Non-pigmented ciliary epithelial cell (primary cell): ENCODE measurements at regions not wholly inside any gene's neighbourhood (a gene's known extent, or its start where the extent isn't known, plus 50 kb on each side); places are given as distances from the start of the nearest gene placed in this dataset.
"Not testable (repeated sequence)": the region's sequence is repeated elsewhere in the genome, so short reads cannot be mapped to it uniquely, and the experiment has no call there.

Source experiments
- DNase-seq: peaks from one replicate; pipeline ENCODE4 v3.0.0-alpha.2; 2010; ENCODE audit warnings: low read depth

GRCh38 chr7:113783403-113783802, 135.4 kb downstream of the PPP1R3A start:
- DNase-seq = no peak

GRCh38 chr7:113775804-113776203, 143.0 kb downstream of the PPP1R3A start:
- DNase-seq = no peak

DNA sequence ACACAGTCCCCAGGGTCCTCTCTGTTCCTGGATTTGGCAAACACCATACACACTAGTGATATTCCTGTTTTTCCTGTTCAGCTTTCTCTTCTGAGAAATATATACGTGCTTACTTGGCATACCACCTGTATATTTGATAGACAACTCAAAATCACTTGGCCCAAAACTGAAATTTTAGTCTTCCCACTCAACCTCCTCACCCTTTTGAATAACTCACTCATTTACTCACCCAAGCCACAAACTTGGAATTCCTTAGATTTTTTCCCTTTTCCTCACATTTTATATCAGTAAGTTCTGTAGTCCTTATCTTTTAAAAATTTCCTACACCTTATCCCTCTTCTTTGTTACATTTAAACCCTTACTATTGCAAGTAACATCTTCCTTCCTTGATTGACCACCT, 143.4 kb downstream of the PPP1R3A start:
- DNase-seq = no peak

DNA sequence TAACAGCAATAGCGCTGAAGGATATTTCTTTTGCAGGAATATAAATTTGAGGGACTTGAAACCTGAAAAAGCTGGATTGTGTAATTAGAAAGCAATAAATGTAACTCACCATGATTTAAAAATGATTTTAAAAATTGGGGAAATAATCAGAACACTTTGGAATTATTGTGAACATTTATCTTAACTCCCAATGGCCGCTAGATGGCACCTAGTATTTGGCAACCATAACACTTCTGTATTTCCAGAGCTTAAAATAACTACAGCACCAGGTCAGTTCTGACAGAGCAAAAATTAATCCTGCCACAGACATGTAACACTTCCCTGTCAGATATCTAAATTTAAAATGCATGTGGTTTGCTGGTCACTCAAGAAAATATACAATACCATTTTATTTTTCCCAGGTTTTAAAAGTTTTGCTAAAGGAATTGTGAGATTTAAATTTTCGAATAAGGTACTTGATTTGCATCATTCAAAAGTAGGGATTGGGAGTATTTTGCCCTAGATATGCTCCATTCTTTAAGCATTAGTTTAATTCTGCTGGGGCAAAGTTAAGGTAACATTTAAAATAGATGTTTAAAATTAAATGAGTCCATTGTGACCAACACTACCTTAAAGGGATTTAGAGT, 144.5 kb downstream of the PPP1R3A start:
- DNase-seq = peak; percentile 37

- DNase-seq = no peak
Observed at GRCh38 chr7:113770146-113770738, 148.6 kb downstream of the PPP1R3A start.

GRCh38 chr7:113768387-113768786, 150.4 kb downstream of the PPP1R3A start:
- no peak for DNase-seq

- no peak for DNase-seq
Observed at GRCh38 chr7:113764401-113765035, 154.3 kb downstream of the PPP1R3A start.

DNA sequence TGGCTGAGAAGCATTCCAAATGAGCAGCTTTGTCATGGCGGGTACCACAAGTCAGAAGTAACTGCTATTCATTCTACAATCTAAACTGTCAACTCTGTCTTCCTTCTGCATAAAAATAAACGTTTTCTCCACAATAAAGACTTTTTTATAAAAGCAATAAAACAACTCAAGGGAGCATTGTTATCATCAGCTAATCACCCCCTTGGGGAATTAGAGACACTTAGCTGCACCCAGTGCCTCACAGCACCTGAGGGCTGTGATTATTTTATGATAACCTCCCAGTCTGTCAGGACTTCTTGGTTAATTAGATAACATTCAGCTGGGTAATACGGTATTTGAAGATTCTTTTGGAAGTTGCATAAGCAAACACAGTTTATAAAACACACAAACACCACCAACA, 155.6 kb downstream of the PPP1R3A start:
- no peak for DNase-seq

DNA sequence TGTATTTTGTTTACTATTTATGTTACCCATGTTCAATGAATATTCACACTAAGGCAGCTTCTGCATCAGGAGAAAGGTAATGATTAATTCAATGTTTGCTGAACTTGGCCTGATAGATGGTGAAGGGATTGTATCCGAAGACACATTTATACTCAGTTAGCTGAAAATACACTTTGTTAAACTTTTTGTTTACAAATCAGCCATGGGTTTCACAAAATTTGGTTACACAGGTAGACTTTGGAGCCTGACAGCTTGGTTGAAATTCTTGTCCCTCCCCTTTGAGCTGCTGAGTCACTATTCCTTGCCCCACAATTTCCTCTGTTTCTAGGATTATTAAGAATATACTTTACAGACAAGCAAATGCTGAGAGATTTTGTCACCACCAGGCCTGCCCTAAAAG, 162.6 kb downstream of the PPP1R3A start:
- DNase-seq = no peak

GRCh38 chr7:113752689-113753088, 166.1 kb downstream of the PPP1R3A start:
- no peak for DNase-seq

DNA sequence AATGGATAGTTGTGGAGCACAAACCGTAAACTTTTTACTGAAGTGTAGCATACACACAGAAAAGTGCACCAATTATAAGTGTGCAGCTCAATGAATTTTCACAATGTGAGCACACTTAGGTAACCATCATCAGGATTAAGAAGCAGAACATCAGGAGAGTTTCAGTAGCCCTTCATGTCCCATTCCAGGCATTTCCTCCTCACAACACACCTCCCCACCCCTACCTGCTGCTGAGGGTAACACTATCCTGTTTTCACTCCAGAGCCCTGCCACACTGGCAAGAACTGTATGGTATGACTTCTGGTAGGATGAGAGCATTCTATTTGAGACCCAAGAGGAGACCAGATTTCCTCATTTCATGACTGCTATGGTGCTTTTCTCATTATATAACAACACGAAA, 166.5 kb downstream of the PPP1R3A start:
- DNase-seq = no peak

DNA sequence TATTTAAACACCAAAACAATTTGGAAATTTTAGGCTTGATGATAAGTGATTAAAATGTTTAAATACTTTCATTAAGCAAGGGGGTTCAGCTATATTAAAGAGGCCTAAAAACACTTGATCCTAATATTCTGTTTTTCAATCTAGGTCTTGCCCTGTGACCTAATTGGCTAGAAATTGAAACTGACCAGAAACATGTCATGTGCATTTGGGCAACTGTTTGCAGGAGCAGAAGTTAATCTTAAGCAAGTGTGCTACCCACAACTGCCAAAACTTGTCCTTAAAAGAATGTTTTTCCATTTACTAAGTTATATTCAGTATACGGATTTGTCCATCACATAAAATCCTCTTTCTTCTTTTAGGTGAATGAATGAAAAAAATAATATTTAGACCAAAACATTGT, 167.3 kb downstream of the PPP1R3A start:
- DNase-seq = no peak

DNA sequence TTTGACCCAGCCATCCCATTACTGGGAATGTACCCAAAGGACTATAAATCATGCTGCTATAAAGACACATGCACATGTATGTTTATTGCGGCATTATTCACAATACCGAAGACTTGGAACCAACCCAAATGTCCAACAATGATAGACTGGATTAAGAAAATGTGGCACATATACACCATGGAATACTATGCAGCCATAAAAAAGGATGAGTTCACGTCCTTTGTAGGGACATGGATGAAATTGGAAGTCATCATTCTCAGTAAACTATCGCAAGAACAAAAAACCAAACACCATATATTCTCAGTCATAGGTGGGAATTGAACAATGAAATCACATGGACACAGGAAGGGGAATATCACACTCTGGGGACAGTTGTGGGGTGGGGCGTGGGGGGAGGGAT, 170.4 kb downstream of the PPP1R3A start:
- DNase-seq = not testable (repeated sequence)

DNA sequence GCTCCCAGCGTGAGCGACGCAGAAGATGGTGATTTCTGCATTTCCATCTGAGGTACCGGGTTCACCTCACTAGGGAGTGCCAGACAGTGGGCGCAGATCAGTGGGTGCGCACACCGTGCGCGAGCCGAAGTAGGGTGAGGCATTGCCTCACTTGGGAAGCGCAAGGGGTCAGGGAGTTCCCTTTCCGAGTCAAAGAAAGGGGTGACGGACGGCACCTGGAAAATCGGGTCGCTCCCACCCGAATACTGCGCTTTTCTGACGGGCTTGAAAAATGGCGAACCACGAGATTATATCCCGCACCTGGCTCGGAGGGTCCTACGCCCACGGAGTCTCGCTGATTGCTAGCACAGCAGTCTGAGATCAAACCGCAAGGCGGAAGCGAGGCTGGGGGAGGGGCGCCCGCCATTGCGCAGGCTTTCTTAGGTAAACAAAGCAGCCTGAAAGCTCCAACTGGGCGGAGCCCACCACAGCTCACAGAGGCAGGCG, 175.8 kb downstream of the PPP1R3A start:
- not testable (repeated sequence) for DNase-seq

GRCh38 chr7:113742377-113742776, 176.4 kb downstream of the PPP1R3A start:
- no peak for DNase-seq

DNA sequence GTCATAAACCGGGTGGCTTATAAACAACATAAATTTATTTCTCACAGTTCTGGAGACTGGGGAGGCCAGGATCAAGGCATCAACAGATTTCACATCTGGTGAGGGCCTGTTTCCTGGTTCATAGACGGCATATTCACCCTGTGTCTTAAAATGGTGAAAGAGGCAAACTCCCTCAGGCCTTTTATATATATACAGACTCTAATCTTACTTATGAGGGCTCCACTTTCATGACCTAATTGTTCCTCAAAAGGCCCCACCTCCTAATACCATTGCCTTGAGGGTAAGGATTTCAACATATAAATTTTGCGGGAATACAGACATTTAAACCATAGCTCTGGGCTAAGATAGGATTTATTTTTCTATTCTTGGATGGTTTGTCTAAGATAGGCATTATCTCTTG, 187.2 kb downstream of the PPP1R3A start:
- no peak for DNase-seq

DNA sequence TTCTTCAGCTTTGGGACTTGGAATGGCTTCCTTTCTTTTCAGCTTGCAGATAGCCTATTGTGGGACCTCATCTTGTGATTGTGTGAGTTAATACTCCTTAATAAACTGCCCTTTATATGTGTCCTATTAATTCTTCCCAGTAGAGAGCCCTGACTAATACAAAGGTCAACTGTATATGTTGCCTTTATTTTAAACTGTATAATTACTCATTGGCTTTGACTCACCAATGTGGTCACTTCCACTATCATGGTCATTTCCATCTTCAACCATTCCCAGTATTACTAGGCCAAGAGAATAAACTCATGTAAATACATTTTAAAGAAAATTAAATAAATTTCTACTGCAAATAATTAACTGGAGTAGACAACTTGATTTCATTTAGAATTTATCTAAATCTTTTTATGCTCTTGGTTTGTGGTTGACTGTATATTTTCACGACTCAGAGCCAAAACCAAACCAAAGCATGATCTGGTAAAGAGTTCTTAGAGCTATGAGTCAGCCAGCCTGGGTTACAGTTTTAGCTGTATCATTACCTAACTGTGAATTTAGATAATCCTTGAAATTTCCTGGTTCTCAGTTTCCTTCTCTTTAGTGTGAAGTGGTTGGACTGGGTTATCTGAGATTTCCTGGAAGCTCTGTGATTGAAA, 188.4 kb downstream of the PPP1R3A start:
- peak; percentile 52 for DNase-seq

DNA sequence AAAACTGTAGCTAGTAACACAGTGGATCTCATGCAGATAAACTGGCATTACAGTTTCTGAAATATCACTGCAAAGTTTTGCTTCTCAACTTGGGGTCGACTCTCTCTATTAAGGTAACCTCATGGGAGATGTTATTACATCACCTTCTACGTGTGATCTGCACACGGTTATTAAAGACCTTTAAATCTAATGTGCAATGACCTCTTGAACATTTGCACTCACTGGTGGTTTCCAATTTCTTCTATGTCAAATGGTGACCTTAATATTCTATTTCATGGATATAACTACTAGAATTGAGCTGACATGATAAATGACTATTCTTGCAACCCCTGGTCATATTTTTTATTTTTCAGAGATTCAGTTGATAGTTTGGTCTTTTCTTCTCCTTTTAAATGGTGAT, 191.3 kb downstream of the PPP1R3A start:
- no peak for DNase-seq

- DNase-seq = no peak
Observed at GRCh38 chr7:113722006-113722405, 196.8 kb downstream of the PPP1R3A start.

DNA sequence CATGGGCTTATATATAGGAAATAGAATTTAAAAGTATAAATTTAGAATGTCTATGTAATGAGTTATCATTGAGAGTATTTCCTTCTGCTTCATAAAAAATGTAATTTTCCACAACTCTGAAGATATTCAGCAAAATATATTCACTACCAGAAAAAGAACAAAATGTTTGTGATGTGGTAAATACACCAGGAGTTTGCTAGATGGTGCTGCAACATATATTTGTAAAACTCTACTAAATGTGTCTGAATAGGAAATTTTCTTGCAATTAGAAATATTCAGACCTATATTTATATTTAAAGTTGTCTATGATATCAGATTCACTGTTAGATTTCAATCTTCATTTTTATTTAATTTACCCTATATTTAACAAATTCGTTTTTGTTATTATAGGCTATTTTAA, 201.1 kb downstream of the PPP1R3A start:
- no peak for DNase-seq

- DNase-seq = no peak
Observed at GRCh38 chr7:113715981-113716856, 202.6 kb downstream of the PPP1R3A start.

DNA sequence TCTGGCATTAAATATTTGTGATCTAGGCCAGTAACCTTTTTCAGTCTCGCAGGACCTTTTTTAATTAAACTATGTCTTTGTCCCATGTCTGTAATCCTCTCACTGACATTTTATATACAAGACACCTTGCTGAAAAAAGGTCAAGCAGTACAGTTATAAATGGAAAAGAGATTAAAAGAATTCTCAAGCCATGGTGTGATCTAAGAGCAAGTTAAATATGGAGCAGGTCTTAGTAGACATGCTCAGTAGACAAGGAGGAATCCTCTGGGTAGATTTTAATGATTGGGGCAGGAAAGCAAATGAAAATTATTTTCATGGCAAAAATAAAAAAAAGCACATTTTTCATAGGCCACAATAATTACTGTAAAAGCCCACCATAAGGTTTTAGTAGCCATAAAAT, 203.5 kb downstream of the PPP1R3A start:
- no peak for DNase-seq
